ENCODE measurements at regions not wholly inside any gene's neighbourhood (a gene's known extent, or its start where the extent isn't known, plus 50 kb on each side); places are given as distances from the start of the nearest gene placed in this dataset.

DNA sequence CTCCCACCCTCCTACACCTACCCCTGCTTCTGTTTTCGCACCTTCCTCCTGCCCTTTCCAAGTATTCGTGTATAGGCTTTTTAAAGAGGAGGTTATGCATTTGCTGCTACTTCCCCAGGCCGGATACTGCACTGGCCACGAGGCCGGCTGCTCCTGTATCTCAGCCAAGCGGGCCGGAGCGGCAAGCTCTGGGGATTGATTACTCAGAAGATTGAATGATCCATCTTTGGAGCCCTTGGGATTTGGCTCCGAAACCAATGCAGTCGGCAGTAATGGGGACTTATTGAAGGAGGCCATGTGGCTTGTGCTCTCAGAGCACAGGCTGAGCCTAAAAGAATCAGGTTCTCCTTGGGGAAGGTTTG is 405.3 kb downstream of the TLE4 start:
- TF ChIP-seq, protein P1, sequence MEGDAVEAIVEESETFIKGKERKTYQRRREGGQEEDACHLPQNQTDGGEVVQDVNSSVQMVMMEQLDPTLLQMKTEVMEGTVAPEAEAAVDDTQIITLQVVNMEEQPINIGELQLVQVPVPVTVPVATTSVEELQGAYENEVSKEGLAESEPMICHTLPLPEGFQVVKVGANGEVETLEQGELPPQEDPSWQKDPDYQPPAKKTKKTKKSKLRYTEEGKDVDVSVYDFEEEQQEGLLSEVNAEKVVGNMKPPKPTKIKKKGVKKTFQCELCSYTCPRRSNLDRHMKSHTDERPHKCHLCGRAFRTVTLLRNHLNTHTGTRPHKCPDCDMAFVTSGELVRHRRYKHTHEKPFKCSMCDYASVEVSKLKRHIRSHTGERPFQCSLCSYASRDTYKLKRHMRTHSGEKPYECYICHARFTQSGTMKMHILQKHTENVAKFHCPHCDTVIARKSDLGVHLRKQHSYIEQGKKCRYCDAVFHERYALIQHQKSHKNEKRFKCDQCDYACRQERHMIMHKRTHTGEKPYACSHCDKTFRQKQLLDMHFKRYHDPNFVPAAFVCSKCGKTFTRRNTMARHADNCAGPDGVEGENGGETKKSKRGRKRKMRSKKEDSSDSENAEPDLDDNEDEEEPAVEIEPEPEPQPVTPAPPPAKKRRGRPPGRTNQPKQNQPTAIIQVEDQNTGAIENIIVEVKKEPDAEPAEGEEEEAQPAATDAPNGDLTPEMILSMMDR (optimal IDR thresholded peaks at IDR 0.05 in 1 of 3, IDR thresholded peaks at IDR 0.05 in 1 of 3, conservative IDR thresholded peaks at IDR 0.05 in 1 of 3; ENCODE audit: extremely low read depth in 1 of 3, insufficient read depth in 2 of 3, low read length in 3 of 3), result no peak
- no peak for TF ChIP-seq EZH2 (IDR thresholded peaks at IDR 0.05; ENCODE audit: low read length)
